ENCODE measurements at regions not wholly inside any gene's neighbourhood (a gene's known extent, or its start where the extent isn't known, plus 50 kb on each side); places are given as distances from the start of the nearest gene placed in this dataset.

DNA sequence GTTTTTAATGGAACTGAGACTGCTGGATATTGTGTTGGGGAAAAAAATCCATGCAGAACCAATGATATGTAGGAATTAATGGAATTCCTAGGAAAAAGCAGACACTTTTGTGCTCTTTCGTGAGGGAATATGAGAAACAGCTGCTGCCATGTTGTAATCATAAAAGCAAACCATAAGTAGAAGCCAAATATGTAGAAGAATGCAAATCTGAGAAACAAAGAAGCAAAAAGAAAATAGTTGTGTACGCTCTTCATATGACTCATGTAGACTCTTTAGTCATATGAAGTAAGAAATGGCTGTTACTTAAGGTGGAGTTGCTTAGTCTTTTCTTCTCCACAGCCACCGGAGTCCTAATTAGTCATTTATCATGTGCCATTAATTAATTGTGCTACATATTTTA lies 298.6 kb upstream of the ZNF717 start:
- DNase-seq: no peak

DNA sequence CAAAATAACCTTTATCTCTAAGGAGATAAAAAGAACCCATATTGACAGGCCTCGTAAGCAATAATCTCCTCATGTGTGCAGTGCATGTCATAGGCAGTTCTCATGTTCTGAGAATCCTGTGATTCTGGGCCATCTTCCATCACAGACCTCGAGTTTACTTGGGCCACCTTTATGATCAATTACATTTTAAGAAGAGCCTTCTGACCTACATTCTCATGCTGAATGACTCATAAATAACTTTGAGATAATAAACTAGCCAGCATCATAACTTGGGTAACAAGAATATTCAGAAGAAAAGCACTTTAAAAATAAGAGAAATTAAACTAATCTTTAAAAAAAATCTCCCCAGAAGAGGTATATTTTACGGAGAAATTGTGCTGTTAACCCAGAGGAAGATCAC lies 310.7 kb upstream of the ZNF717 start:
- DNase-seq: no peak

DNA sequence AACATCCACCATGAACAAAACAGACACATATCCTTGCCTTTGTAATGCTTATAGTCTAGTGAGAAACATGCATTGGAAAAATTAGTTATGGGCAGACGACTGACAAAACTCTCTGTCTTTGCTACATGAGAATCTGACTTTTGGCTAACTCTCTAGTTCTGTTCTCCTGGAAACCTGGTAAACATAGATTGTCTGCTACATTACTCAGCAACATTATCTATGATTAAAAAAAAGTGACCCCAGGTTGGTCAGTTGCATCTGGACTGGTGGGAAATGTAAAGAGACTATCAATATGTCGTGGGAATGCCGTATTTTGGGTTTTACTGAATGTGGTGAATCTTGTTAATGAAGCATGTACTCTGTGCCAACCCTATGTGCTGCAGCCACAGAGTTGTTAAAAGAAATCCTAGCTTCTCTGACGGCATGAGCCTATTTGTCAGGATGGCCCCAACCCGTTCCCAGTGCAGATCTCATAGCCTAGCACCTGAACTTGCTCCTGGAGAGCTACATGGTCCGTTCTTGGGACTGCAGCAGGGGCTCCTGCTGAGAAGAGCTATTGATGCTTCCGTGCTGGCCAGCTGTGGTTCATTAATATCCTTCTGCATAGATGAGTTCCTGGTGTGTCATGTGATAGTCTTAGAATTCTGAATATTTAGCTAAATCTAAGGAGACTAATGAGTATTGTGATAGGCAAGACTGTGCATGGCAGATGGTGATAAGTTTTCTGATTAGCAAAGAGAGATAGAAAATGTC lies 311.7 kb upstream of the ZNF717 start:
- DNase-seq: no peak

DNA sequence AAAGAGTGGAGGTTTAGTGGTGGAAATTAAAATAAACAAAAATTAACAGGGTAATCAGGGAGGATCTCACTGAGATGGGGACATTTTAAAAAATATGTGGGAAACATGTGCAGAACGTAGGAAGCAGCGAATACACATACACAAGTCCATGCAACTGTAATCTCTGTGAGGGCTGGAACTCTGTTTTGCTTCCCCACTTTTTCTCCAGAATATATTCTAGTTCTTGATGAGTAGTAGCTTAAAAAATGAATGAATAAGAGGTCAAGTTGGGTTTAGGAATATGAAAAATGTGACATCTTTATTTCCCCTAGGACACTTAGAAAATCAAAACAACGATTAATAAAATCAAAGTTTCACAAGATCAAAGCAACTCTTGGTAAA lies 312.2 kb upstream of the ZNF717 start:
- DNase-seq: no peak

DNA sequence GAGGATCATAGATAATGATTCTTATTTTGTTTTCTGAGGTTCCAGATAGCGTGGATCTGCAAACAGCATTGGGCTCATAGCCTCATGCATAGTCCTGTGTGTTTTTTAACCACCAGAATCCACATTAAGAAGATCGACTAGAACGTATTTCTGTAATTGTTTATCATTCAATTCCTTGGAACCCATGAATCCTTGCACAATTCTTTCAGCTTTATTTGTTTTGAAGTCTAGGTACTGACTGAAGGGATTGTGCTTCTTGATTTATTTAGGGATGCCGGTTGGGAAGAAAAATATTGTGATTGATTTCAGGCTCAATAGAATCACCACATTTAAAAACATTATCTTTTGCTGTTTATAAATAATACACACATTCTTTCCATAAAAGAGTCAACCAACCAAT lies 314.6 kb upstream of the ZNF717 start:
- no peak for DNase-seq

DNA sequence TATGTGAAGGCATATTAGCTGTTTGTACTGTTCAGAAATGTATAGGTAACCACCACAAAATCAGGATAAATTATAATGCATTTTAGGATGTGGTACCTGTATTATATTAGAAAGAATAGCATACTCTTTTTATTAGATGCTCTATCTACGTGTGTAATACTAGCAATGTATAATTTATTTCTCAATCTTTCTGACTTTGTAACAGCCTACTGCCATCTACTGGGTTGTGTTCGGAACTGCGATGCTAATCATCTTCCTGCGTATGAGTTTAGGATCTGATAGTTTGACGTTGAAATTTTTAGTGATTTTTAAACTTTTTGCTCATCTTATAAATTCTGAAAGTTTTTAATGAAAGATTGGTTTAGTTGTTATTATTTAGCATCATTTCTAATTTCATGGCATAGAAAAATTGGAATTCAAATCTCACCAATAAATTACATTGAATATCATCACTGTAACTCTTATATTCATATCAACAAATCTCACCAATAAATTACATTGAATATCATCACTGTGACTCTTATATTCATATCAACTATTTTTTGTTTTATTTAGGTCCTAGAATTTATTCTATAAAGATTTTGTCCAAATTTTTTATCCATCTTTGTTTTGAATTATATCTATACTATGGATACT lies 322.7 kb upstream of the ZNF717 start:
- no peak for DNase-seq

DNA sequence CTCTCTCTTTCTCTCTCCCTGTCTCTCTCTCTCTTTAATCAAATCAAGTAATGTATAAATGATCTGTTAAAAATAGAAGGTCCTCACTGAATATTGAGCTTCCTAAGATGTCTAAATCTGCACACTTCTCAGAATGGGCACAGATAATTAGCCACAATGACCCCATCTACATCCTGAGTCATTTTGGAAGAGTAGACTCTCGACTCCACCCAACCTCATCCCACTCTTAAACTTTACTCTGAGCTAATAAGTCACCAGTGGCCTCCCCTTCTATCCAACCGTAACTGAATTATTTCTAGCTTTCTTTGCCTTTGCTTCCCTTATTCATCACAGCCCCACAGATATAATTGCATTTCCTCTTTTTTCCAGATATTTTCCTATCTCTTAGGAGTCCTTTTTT lies 326.5 kb upstream of the ZNF717 start:
- DNase-seq: no peak

DNA sequence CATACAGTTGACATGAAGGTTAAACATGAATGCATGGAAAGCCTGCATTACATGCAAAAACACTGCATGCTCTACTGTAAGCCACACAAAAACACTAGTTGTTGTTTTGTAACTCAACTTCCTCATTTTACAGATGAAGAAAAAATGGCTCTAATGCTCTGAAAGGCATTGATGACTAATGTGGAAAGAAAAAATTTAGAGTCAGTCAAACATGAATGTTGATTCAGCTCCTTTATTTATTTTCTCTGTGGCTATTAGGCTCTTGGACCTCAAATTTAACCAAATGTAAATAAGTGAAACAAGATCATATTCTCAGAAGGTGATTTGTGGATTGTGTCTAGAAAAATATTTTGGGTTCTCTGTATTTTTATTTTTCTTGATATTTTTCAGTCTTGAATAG lies 336.7 kb upstream of the ZNF717 start:
- DNase-seq: no peak

DNA sequence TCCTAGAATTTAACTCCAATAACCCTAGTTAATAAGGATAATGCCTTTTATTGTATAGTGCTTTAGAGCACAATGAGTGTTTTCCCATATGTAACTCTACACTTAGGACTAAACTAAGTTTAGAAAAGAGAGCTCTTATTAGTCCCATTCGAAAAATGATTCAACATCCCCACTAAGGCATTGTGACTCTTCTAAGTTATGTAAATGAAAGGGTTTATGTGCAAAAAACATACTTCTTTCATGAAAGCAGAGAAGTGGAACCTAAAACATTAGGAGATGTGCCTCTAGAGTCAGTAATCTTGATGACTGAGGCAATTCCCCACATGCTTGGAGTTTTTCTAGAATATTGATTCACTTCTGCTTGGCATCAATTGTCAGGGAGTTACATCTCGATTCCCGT lies 344.1 kb upstream of the ZNF717 start:
- DNase-seq: no peak

DNA sequence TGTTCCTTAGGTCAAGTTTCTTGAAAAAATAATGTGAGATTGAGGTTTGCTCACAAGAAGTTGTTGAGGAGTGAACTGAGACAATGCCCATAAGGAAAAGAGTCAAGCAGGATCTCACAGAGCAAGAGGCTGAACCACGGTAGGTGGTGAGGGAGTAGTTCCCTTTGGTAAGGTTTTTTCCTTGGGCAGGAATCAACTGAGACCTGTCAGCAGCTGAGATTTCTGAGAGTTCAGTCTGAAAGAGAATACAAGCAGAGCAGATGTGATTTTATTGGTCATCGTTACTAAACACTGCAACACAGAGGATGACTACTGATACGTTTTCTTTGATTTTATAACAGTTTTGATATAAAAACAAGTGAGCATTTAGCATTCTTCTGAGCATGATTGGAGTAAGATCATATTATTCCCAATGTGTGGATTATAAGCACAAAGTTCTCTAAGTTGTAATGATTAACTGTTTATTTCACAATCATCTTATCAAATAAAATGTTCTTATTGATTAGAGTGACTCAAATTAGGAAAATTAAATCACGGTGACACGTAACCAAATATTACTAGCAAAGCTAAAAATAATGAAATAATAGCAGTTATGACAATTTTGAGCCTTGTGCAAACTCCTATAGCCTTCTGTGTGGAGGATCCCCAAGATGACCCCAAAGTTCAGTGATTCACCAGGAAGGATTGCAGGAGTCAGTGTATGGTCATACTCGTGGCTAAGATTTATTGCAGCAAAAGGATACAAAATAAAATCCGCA lies 346.2 kb upstream of the ZNF717 start:
- DNase-seq: no peak

DNA sequence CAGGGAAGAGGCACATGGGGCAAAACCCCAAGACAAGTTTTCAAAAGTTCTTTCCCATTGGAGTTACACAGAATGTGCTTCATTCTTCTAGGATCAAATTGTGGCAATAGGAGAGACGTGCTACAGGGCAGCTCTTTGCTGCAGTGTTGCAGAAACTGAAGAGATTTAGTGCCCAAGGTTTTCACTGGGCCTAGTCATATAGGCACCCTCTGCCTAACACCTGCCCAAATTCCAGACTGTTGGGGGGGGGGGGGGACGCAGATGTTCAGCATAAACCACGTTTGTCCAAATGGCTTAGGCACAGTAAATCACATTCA lies 346.8 kb upstream of the ZNF717 start:
- no peak for DNase-seq

DNA sequence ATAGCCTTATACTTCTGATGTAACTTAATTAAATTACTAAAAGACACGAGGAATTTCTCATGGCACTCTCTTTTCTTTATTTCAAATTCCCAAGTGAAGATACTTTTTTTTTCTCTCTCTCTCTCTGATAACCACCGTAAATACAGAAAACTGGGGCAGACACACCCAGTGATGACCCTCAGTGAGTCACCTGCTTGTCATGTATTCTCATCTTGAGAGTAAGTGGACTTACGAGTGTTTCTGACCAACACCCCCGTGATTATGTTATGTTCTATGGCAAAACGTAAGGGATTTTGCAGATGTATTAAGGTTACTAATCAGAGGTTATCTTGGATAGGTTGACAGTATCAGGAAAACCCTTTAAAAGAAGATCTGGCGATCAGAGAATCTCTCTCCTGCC lies 348.8 kb upstream of the ZNF717 start:
- DNase-seq: no peak

DNA sequence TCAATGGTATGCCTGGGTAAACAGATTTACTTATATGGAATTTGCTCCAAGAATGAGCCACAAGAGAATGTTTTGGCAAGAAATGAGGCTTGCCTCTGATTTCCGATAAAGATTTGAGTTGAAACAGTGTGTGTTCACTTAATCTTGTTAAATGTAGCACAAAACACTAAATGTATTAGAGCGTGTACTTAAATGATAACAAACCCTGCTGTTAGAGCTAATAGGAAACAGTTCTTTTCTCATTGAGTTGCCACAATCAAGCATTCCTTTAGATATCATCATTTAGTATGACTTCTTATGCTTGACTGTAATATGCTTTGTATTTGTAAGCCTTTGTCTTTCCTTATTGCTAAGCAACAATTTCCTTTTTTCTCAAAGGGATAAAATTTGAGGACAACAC lies 353.6 kb upstream of the ZNF717 start:
- no peak for DNase-seq

DNA sequence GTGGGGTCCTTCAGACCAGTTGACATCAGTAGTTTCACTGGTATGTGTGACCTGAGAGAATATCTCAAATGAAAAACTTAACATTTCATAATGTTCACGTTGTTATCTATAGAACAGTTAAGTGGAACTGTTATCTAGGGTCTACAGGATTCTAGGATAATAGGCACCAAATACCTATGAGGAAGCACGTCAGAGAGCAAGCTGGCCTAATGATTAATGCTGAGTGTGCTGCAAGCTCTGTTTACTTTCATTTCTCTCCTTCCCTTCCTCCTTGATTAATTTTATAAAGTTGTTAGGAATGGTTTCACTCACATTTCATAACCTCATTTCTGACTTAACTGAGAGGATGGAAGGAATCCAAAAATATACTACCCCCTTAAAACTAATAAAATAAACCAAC lies 362.5 kb upstream of the ZNF717 start:
- DNase-seq: no peak

DNA sequence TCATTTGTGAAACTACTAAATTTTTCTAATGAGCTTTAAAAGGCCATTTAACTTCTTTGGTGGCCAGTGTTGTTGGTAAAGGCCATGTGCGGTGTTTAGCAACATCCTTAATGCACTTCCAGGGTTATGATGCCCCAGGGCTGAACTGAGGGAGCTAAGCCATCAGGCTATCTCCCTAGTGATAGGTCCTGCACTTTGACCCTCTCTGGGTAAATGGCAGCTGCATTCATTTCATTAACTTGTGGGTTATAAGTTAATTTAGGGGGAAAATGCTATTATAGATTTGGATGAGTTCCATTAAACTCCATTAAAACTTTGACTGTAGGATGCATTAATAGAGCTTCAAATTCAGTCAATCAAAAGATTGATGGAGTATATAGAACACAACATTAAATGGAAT lies 366.7 kb upstream of the ZNF717 start:
- DNase-seq: no peak

DNA sequence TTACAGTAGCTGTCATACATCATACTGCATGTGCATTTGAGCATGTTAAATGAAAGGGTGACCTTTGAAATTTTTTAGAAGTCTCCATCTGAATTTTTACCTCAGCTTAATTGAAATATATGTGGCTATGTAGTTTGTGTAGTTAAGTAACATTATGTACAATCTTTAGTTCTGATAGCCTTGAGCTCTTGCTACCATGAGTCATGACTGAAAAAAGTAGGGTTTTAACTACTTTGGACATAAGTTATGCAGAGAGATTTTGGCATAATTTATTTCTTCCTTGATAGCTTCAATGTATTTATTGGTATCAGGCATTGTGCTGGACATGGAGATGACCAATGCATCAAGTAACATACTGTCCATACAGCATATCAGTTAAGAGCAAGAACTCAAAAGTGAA lies 376.5 kb upstream of the ZNF717 start:
- DNase-seq: no peak

DNA sequence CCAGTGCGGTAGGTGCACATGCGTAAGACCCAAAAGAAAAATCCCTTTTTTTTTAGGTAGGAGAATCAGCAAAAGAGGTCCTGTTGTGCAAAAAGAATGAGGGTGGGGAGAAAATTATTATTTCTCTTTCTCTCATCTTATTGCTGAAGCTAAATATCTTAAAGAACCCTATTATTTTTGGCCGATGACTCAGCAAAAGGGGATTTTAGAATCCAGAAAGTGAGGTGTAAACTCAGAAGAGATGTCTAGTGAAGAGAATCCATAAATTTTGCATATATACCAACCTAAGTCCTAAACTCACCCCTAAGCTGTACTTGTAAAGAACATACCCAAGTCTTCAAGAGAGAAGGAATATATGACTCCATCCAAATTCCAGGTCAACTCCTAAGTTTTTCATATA lies 386.3 kb upstream of the ZNF717 start:
- DNase-seq: no peak

DNA sequence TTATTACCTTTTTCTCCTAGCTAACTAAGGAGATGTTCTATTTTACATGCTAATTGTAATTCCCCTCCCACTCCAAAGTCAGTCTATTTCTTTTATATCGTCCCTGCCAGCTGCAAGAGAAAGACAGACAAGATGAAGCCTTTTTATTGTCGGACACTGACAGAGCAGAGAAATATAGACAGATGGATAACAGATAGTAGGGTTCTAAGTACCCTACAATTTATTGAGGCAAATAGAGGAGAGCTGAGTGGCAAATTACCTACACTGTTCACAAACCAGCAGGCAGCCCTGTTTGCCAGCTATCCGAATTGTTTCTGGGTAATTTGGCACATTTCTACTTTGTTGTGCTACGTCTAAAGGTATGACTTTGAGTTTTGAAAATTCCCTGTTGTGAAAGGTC lies 392.3 kb upstream of the ZNF717 start:
- no peak for DNase-seq

DNA sequence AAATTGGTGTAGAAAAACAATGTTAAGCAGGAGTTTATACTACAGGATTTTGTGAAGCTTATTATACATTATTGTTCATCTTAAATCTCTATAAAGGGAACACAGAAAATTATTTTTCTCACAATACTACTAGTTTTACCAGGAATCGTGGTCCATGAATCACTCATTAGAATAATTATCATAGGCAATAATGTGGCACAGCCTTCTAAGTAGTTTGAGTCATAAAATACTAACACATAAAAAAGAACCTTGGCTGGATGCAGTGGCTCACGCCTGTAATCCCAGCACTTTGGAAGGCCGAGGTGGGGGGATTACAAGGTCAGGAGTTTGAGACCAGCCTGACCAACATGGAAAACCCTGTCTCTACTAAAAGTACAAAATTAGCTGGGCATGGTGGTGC lies 393.1 kb upstream of the ZNF717 start:
- DNase-seq: no peak

DNA sequence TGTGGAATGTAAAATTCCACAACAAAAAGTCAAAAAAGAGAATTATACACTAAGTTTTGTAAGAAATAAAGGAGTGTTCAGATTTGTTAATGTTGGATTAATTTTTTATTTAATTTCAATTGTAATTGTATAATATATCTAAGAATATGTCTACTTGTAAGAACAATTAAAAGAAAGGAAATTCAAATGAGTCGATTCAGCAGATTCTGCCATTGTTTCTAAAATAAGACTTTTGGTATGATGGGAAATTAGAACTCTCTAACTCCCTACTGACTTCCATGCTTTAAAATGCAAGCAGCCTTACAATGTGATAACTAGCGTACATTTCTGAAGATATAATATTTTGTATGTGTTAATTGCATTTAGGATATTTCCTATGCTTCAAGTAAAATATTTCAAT lies 395.9 kb upstream of the ZNF717 start:
- DNase-seq: no peak

DNA sequence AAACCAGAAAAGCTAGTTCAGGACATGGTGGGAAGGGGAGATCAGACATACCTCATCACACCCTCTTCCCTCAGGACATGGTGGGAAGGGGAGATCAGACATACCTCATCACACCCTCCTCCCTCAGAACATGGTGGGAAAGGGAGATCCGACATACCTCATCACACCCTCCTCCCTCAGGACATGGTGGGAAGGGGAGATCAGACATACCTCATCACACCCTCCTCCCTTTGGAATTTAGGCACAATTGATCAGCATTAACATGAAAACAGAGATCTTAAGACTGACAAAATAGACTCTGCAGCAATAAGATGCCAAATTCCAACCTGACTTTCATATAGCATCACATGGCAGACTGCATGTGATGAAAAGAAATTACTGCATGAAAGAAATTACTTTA lies 412.7 kb upstream of the ZNF717 start:
- no peak for DNase-seq

DNA sequence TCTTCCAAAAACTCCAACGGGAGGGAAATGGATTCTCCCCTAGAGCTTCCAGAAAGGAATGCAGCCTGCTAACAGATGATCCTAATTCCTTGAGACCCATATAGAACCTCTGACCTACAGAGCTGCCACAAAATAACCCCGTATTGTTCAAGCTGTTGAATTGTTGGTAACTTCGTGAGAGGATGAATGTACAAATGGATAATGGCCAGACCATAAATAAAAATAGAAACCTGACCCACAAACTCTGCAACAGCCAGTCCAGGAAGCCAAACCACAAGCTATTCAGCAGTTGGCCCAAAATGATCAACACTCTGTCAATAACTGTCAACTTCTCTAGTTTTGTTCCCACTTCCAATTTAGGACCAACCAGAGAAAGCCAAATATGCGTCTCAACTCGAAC lies 414.0 kb upstream of the ZNF717 start:
- DNase-seq: no peak

DNA sequence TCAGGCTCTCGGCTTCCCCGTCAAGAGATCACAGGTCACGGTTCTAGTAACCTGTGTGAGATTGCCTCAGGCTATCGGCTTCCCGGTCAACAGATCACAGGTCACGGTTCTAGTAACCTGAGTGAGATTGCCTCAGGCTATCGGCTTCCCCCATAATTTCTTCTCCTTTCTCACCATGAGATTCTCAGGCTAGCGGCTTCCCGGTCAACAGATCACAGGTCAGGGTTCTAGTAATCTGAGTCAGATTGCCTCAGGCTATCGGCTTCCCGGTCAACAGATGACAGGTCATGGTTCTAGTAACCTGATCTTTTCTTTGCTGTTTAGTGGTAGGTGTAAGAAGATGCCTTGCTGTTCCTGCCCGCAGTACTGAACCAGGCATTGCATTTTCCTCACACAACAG lies 418.2 kb upstream of the ZNF717 start:
- DNase-seq: no peak

DNA sequence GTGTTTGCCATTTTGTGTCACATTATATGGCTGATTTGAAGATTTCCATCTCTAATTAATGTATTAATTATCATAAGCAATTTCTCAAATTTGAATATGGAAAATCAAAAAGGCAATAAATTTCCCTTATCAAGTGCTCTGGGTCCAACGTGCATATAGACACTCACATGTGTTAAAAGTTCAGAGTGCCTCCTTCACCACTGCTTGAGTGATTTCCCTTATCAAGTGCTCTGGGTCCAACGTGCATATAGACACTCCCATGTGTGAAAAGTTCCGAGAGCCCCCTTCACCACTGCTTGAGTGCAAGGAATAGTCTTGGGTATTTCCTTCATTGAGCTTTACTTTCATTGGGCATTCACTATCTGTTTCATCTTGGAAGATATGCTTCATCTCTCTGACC lies 421.0 kb upstream of the ZNF717 start:
- no peak for DNase-seq

DNA sequence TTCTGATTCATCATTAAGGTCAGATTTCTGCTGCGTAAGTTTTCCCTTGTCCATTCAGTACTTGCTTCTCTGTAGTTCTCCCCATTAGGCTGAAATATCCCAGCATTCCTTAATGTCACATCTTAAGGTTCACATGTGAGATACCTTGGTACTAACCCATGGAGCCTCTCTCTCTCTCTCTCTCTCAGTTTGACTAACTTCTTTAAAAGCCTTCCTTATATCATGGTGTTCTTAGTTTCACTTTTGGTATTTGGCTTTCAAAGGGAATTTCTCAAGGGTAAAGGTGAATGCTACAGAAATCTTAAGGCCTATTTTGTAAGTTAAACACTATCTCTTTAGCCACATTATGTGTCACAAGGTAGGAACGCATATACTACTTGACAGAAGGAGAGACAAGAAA lies 427.3 kb upstream of the ZNF717 start:
- DNase-seq: no peak

All from amniotic stem cell (primary cell).